K562 (cell line): ENCODE measurements at regions not wholly inside any gene's neighbourhood (a gene's known extent, or its start where the extent isn't known, plus 50 kb on each side); places are given as distances from the start of the nearest gene placed in this dataset.

Experiments
- ATAC-seq: fragments of 200-7000 bp; cut with Tn5 transposase; 3 replicates; pipeline ENCODE4 v1.9.1; 2020; ENCODE audit warnings: moderate library complexity
- BruUV-seq: library from RNA; stranded (reverse); fragments of 400-500 nt; replicated peaks from 2 replicates; lab custom pipeline; 2021; lab: Mats Ljungman, UMichigan
- CTCF ChIA-PET: fragments of 300-600 bp; formaldehyde crosslinking; extraction: SDS; loops from one replicate; lab custom pipeline; 2021; ENCODE audit warnings: low intra/inter-chr PET ratio; lab: Yijun Ruan, JAX
- POLR2A ChIA-PET: fragments of 300-600, 350-650 bp; sonication (Branson Sonifier 250); formaldehyde crosslinking; extraction: SDS; loops from one replicate; lab custom pipeline; 2021; ENCODE audit warnings: antibody characterized with exemption, inconsistent platforms; lab: Yijun Ruan, JAX
- DNase-seq, 4 experiments: peaks; one replicate each; pipeline versions ENCODE4 v3.0.0 to v3.0.0-alpha.2; 2011 to 2018; ENCODE audit warnings: low spot score in 3 of 4, mixed read lengths in 3 of 4; ENCODE audit errors: extremely low read depth in 1 of 4
- FAIRE-seq: peaks from 2 replicates; lab custom pipeline; 2011; peaks lifted over from hg19 to GRCh38; lab: Jason Lieb, UNC
- H2AFZ ChIP-seq: 2 replicates; pipeline ENCODE4 v1.6.0; 2011; ENCODE audit warnings: low read depth, low read length, control low read depth, inconsistent platforms
- H3K27ac ChIP-seq: fragments of 200-600 bp; 3 replicates; pipeline ENCODE4 v1.8.0; 2011; ENCODE audit warnings: low read depth, mild to moderate bottlenecking, control low read depth, inconsistent platforms, low read length, moderate library complexity, mixed read lengths; ENCODE audit errors: extremely low read depth
- H3K27me3 ChIP-seq, 2 experiments: fragments of 300-600 bp in 1 of 2; 2 replicates in 1 of 2; 3 replicates in 1 of 2; pipeline versions ENCODE4 v1.6.0 to v1.8.0; 2011; ENCODE audit warnings: inconsistent platforms in 2 of 2, low read length in 2 of 2, mild to moderate bottlenecking in 1 of 2, mixed read lengths in 1 of 2, moderate library complexity in 1 of 2; ENCODE audit not compliant: control insufficient read depth in 2 of 2, insufficient read depth in 2 of 2
- H3K36me3 ChIP-seq: fragments of 300-600 bp; 3 replicates; pipeline ENCODE4 v1.8.0; 2011; ENCODE audit warnings: mild to moderate bottlenecking, low read length, inconsistent platforms; ENCODE audit not compliant: control insufficient read depth, insufficient read depth
- H3K4me1 ChIP-seq, 2 experiments: fragments of 200-600 bp in 1 of 2; replicated peaks in 1 of 2; 2 replicates in 1 of 2; 3 replicates in 1 of 2; pipeline versions ENCODE4 v1.5.1 to v1.8.0; 2011; ENCODE audit warnings: inconsistent platforms in 2 of 2, low read length in 2 of 2, mild to moderate bottlenecking in 1 of 2, mixed read lengths in 1 of 2, moderate library complexity in 1 of 2; ENCODE audit not compliant: control insufficient read depth in 2 of 2, insufficient read depth in 2 of 2
- H3K4me2 ChIP-seq: 2 replicates; pipeline ENCODE4 v1.6.1; 2011; ENCODE audit warnings: low read length, control low read depth, inconsistent platforms, mixed read lengths; ENCODE audit not compliant: insufficient read depth
- H3K4me3 ChIP-seq: fragments of 200-600 bp; sonication (generic), shearing (Covaris generic); 2 replicates; pipeline ENCODE4 v1.5.1; 2016; ENCODE audit warnings: control low read depth, inconsistent platforms
- H3K79me2 ChIP-seq: fragments of 200-600 bp; 3 replicates; pipeline ENCODE4 v1.8.0; 2011; ENCODE audit warnings: low read length, inconsistent platforms; ENCODE audit not compliant: control insufficient read depth, insufficient read depth
- H3K9ac ChIP-seq, 2 experiments: 2 replicates each; pipeline versions ENCODE4 v1.6.0 to v1.6.1; 2011; ENCODE audit warnings: low read depth in 2 of 2, low read length in 2 of 2, control low read depth in 1 of 2, inconsistent platforms in 1 of 2, mild to moderate bottlenecking in 1 of 2, mixed read lengths in 1 of 2; ENCODE audit not compliant: insufficient read depth in 1 of 2
- H3K9me1 ChIP-seq: one replicate; pipeline ENCODE4 v1.6.0; 2011; ENCODE audit warnings: inconsistent platforms, mild to moderate bottlenecking, low read length, moderate library complexity; ENCODE audit not compliant: control insufficient read depth, insufficient read depth
- H3K9me3 ChIP-seq: replicated peaks from 2 replicates; pipeline ENCODE4 v1.5.1; 2011; ENCODE audit warnings: low read depth, low read length, inconsistent platforms; ENCODE audit not compliant: control insufficient read depth, insufficient read depth
- H4K20me1 ChIP-seq: replicated peaks from 2 replicates; pipeline ENCODE4 v1.6.1; 2011; ENCODE audit warnings: low read length, inconsistent platforms, mixed read lengths; ENCODE audit not compliant: control insufficient read depth, insufficient read depth
- FOXK1 ChIP-seq: sonication (generic); formaldehyde crosslinking; IDR thresholded peaks from 2 replicates; pipeline ENCODE4 v1.8.0; 2022; ENCODE audit warnings: missing genetic modification reagents, mild to moderate bottlenecking, borderline replicate concordance
- GTF2A2 ChIP-seq: IDR thresholded peaks from 2 replicates; pipeline ENCODE4 v1.6.1; 2016; ENCODE audit warnings: mild to moderate bottlenecking, missing genetic modification characterization, missing compliant biosample characterization
- NCOA2 ChIP-seq, 2 experiments: fragments of 450-650 bp; IDR thresholded peaks; 2 replicates each; pipeline ENCODE4 v1.6.1; 2018; ENCODE audit warnings: mild to moderate bottlenecking in 2 of 2, moderate library complexity in 1 of 2; ENCODE audit not compliant: partially characterized antibody in 2 of 2
- PCBP2 ChIP-seq: fragments of 200-400 bp; formaldehyde crosslinking; IDR thresholded peaks from 2 replicates; pipeline ENCODE4 v1.6.1; 2018; ENCODE audit warnings: low read length, low read depth, mild to moderate bottlenecking, moderate library complexity; ENCODE audit not compliant: poor library complexity, severe bottlenecking
- PHF20 ChIP-seq: fragments of 450-650 bp; IDR thresholded peaks from 2 replicates; pipeline ENCODE4 v1.6.1; 2018; ENCODE audit not compliant: partially characterized antibody
- RBM34 ChIP-seq: fragments of 200-400 bp; formaldehyde crosslinking; IDR thresholded peaks from 2 replicates; pipeline ENCODE4 v1.6.1; 2018; ENCODE audit warnings: low read length, borderline replicate concordance; ENCODE audit not compliant: insufficient read depth
- SIX5 ChIP-seq, 2 experiments: IDR thresholded peaks; 2 replicates each; pipeline ENCODE4 v1.6.1; 2011; ENCODE audit warnings: low read length in 2 of 2, borderline replicate concordance in 1 of 2, low read depth in 1 of 2, mild to moderate bottlenecking in 1 of 2, moderate library complexity in 1 of 2; ENCODE audit not compliant: insufficient read depth in 1 of 2
- TAL1 ChIP-seq: fragments of 450-650 bp; IDR thresholded peaks from 2 replicates; pipeline ENCODE4 v1.6.1; 2016; ENCODE audit warnings: mild to moderate bottlenecking
- ZNF655 ChIP-seq: fragments of 250-450 bp; sonication (Bioruptor Pico); IDR thresholded peaks from 2 replicates; pipeline ENCODE4 v1.5.0; 2021
- ZNF764 ChIP-seq: fragments of 250-450 bp; sonication (Bioruptor Pico); IDR thresholded peaks from 2 replicates; pipeline ENCODE4 v1.4.0; 2020; ENCODE audit warnings: low read depth, mild to moderate bottlenecking, moderate library complexity
- WGBS: fragments of 100-300 bp; shearing (Covaris generic); methylation state at CpG from one replicate; pipeline ENCODE4 v1.1.6; 2016; ENCODE audit warnings: low coverage, mixed read lengths; ENCODE audit not compliant: insufficient coverage; ENCODE audit errors: missing lambda C conversion rate; 5-methylcytosine and 5-hydroxymethylcytosine counted together
- in situ Hi-C: fragments of 300-500 bp; cut with MboI; formaldehyde crosslinking; loops from 4 replicates; pipeline ENCODE4 v1.15.0; 2018; ENCODE audit warnings: inconsistent platforms, mixed read lengths
- intact Hi-C: fragments of 100-400 bp; cut with micrococcal nuclease; formaldehyde crosslinking; loops from 2 replicates; pipeline ENCODE4 v1.14.2; 2022

GRCh38 chr1:8219530-8219929, 98.4 kb upstream of the SLC45A1 start:
- no peak overlapping the region for H3K4me2 ChIP-seq
- no peak overlapping the region for H3K27ac ChIP-seq
- CTCF ChIA-PET = no interaction called here
- peaks cover 15% of the 10 kb centered on the region in 2 experiments for H3K4me1 ChIP-seq
- H4K20me1 ChIP-seq = no peaks in the 10 kb centered on the region
- FAIRE-seq (no peak), ATAC-seq (no peak), DNase-seq (no peak)
- no peaks in the 10 kb centered on the region for H3K9me3 ChIP-seq
- in situ Hi-C loops = no loop called here
- H3K9ac ChIP-seq = no peak overlapping the region
- WGBS = 9% methylated on average over 4 of the region's 4 CpGs
- no peaks in the 10 kb centered on the region for H3K36me3 ChIP-seq
- peaks cover 18 to 46% of the 10 kb centered on the region in 2 experiments for H3K27me3 ChIP-seq
- no peaks in the 10 kb centered on the region for H3K9me1 ChIP-seq
- H3K4me3 ChIP-seq = no peak overlapping the region
- H2AFZ ChIP-seq = no peak overlapping the region
- intact Hi-C loops = loop anchor here (5.0 kb wide), 1 partner anchor 52 kb away; no protein-coding TSS in a partner anchor
- no peaks in the 10 kb centered on the region for H3K79me2 ChIP-seq
- POLR2A ChIA-PET = interaction anchor here (0.9 to 1.2 kb wide), 2 partner anchors 13 to 17 kb away, joined by 3 read pairs; no protein-coding TSS in a partner anchor
- BruUV-seq = no TSS peak
- TF ChIP-seq GTF2A2 (tag) = no peak
- no peak for TF ChIP-seq ZNF655 (CRISPR knock-in tag)
- no peak for TF ChIP-seq RBM34
- TF ChIP-seq TAL1 = no peak
- no peak for TF ChIP-seq NCOA2 (IDR thresholded peaks at IDR 0.05; ENCODE audit: partially characterized antibody in 2 of 2)
- no peak for TF ChIP-seq PCBP2
- TF ChIP-seq FOXK1 (CRISPR knock-in tag) = no peak
- no peak for TF ChIP-seq ZNF764
- no peak for TF ChIP-seq SIX5 (IDR thresholded peaks at IDR 0.05; ENCODE audit: borderline replicate concordance in 1 of 2, insufficient read depth in 1 of 2, low read depth in 1 of 2, low read length in 2 of 2)
- no peak for TF ChIP-seq PHF20
